ENCODE measurements at regions not wholly inside any gene's neighbourhood (a gene's known extent, or its start where the extent isn't known, plus 50 kb on each side); places are given as distances from the start of the nearest gene placed in this dataset.

DNA sequence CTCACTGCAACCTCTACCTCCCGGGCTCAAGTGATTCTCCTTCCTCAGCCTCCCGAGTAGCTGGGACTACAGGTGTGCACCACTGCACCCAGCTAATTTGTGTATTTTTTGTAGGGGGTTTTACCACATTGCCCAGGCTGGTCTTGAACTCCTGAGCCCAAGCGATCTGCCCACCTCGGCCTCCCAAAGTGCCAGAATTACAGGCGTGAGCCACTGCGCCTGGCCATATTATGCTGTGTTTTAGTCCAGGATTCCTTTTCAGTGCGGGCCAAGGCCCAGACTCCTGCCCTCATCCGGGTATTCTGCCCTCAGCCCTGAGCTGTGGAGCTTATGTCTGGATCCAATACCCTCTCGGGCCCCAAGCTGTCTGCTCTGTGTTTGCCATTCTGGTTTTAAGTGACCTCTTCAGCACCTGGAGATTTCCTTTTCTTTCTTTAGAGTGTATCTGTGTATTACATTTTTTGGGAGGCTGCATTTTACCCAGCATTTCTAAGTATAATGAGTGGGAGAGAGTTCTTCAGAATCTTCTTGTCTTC is 114.9 kb downstream of the BUB3 start:
- Histone ChIP-seq H2BK120ac (ENCODE audit: low read depth, low read length, poor library complexity, severe bottlenecking) (no peak overlapping the region), H3K27me3 (ENCODE audit: insufficient read depth, low read length) (no peaks in the 10 kb centered on the region), H3K23me2 (ENCODE audit: insufficient read length, low read depth, low read length, poor library complexity, severe bottlenecking) (no peaks in the 10 kb centered on the region), H3K9me3 (ENCODE audit: control insufficient read depth, low read depth, low read length) (no peaks in the 10 kb centered on the region), H3K4me2 (ENCODE audit: insufficient read depth, insufficient read length, low read length) (no peak overlapping the region), H3K79me1 (ENCODE audit: insufficient read depth, low read depth, low read length, poor library complexity, severe bottlenecking) (no peaks in the 10 kb centered on the region), H4K91ac (ENCODE audit: insufficient read length, low read depth, low read length) (no peak overlapping the region), H3K27ac (ENCODE audit: insufficient read length, low read depth, low read length) (no peak overlapping the region), H2AK5ac (ENCODE audit: insufficient read length, low read length) (no peak overlapping the region), H2BK15ac (ENCODE audit: low read depth, low read length) (no peak overlapping the region), H3K18ac (ENCODE audit: insufficient read length, low read depth, low read length) (no peak overlapping the region), H3T11ph (ENCODE audit: low read length) (no peak overlapping the region), H4K5ac (ENCODE audit: insufficient read length, low read depth, low read length) (no peak overlapping the region), H4K8ac (replicated peaks; ENCODE audit: insufficient read length, low read depth, low read length) (no peak overlapping the region), H3K14ac (ENCODE audit: insufficient read depth, low read length) (no peak overlapping the region), H3K4me1 (ENCODE audit: insufficient read depth, low read length) (no peaks in the 10 kb centered on the region), H2BK12ac (ENCODE audit: insufficient read length, low read depth, low read length) (no peak overlapping the region), H3K56ac (ENCODE audit: insufficient read length, low read depth, low read length) (no peak overlapping the region), H2AFZ (ENCODE audit: low read length) (no peak overlapping the region), H4K20me1 (ENCODE audit: control insufficient read depth, insufficient read depth, insufficient read length) (no peaks in the 10 kb centered on the region), H3K23ac (ENCODE audit: insufficient read length, low read depth, low read length) (no peak overlapping the region), H3K9ac (ENCODE audit: extremely low read depth, insufficient read length, low read length) (no peak overlapping the region), H2BK5ac (ENCODE audit: insufficient read length, low read length) (no peak overlapping the region), H3K4ac (ENCODE audit: low read depth, low read length) (no peak overlapping the region), H3K79me2 (ENCODE audit: insufficient read depth, low read length) (no peaks in the 10 kb centered on the region), H2BK20ac (ENCODE audit: low read depth, low read length, poor library complexity, severe bottlenecking) (no peak overlapping the region)
- Mint-ChIP-seq H3K36me3 (ENCODE audit: insufficient read depth in 1 of 3, low read depth in 3 of 3) (no peaks in the 10 kb centered on the region; a peak in 1 of 7 replicates), H3K9me3 (peaks cover 2 to 3% of the 10 kb centered on the region in 2 experiments; a peak in 2 of 5 replicates), H3K27ac (no peak overlapping the region), H3K4me1 (peaks cover 0 to 2% of the 10 kb centered on the region in 2 experiments; a peak in 3 of 4 replicates), H3K4me3 (no peak overlapping the region), H3K27me3 (ENCODE audit: low read depth) (no peaks in the 10 kb centered on the region)
- no CpG with 5 or more reads among the region's 9 CpGs for WGBS (ENCODE audit: extremely low coverage, insufficient read length, low lambda C conversion rate)
- no peak for TF ChIP-seq CTCF (conservative IDR thresholded peaks at IDR 0.05)
- no peak for DNase-seq

All from H9 (cell line).